ENCODE measurements at regions not wholly inside any gene's neighbourhood (a gene's known extent, or its start where the extent isn't known, plus 50 kb on each side); places are given as distances from the start of the nearest gene placed in this dataset.

- TF ChIP-seq CTCF (IDR thresholded peaks at IDR 0.05; ENCODE audit: borderline replicate concordance, extremely low read depth, low read length, poor library complexity, severe bottlenecking) (no peak), EZH2 (IDR thresholded peaks at IDR 0.05; ENCODE audit: borderline replicate concordance, low read depth, low read length, severe bottlenecking) (no peak)
Measured at GRCh38 chr11:131248588-131248987, 121.8 kb upstream of the NTM start.
